AG08395 (cell line): ENCODE measurements at regions not wholly inside any gene's neighbourhood (a gene's known extent, or its start where the extent isn't known, plus 50 kb on each side); places are given as distances from the start of the nearest gene placed in this dataset.
"Not testable (repeated sequence)": the region's sequence is repeated elsewhere in the genome, so short reads cannot be mapped to it uniquely, and the experiment has no call there.

ENCODE experiments used
- DNase-seq: peaks from one replicate; pipeline ENCODE4 v3.0.0; 2012; ENCODE audit warnings: mixed read lengths, low spot score

GRCh38 chr13:73671732-73672131, 462.5 kb downstream of the KLF12 start:
- DNase-seq, result no peak

GRCh38 chr13:73671011-73671410, 463.2 kb downstream of the KLF12 start:
- DNase-seq, result no peak

- no peak for DNase-seq
These were observed 466.4 kb downstream of the KLF12 start for GRCh38 chr13:73667756-73668155.

GRCh38 chr13:73665261-73665660, 468.9 kb downstream of the KLF12 start:
- DNase-seq, result no peak

- no peak for DNase-seq
These were observed 469.4 kb downstream of the KLF12 start for GRCh38 chr13:73664851-73665250.

GRCh38 chr13:73662833-73663232, 471.4 kb downstream of the KLF12 start:
- DNase-seq, result no peak

- DNase-seq, result no peak
These were observed 472.3 kb downstream of the KLF12 start for GRCh38 chr13:73661687-73662425.

- no peak for DNase-seq
These were observed 473.1 kb downstream of the KLF12 start for GRCh38 chr13:73661066-73661465.

GRCh38 chr13:73658639-73659038, 475.6 kb downstream of the KLF12 start:
- no peak for DNase-seq

GRCh38 chr13:73657821-73658540, 476.2 kb downstream of the KLF12 start:
- DNase-seq, result peak; percentile 4

GRCh38 chr13:73656863-73657262, 477.3 kb downstream of the KLF12 start:
- no peak for DNase-seq

- DNase-seq, result no peak
These were observed 480.5 kb downstream of the KLF12 start for GRCh38 chr13:73653688-73654087.

GRCh38 chr13:73647417-73647816, 486.8 kb downstream of the KLF12 start:
- no peak for DNase-seq

- not testable (repeated sequence) for DNase-seq
These were observed 493.6 kb downstream of the KLF12 start for GRCh38 chr13:73640476-73641179.

- DNase-seq, result no peak
These were observed 498.9 kb downstream of the KLF12 start for GRCh38 chr13:73635166-73635787.

- DNase-seq, result no peak
These were observed 500.3 kb downstream of the KLF12 start for GRCh38 chr13:73633817-73634460.

GRCh38 chr13:73631411-73631810, 502.8 kb downstream of the KLF12 start:
- DNase-seq, result no peak

- no peak for DNase-seq
These were observed 508.5 kb downstream of the KLF12 start for GRCh38 chr13:73625562-73626339.

GRCh38 chr13:73623281-73623680, 510.9 kb downstream of the KLF12 start:
- DNase-seq, result no peak

- no peak for DNase-seq
These were observed 511.8 kb downstream of the KLF12 start for GRCh38 chr13:73622381-73622780.

GRCh38 chr13:73618275-73618865, 515.8 kb downstream of the KLF12 start:
- no peak for DNase-seq
